ENCODE measurements at regions not wholly inside any gene's neighbourhood (a gene's known extent, or its start where the extent isn't known, plus 50 kb on each side); places are given as distances from the start of the nearest gene placed in this dataset.

DNA sequence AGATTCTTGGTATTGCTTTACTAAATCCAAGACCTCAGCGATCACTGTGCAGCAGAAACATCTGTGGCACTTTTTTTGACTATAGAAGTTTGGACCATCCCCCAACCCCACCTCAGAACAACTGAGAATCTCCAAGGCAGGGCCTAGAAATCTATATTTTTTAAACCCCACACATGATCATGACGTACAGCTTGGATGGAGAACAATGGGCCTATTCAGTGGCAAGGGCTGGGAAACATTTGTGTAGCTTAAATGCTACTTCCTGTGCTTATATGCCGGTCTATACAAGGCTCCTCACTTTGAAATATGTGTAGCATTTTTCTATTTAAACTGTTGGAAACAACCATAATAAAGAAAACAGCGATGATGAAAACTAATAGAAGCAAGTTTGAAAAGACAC lies 55.1 kb upstream of the SPRED1 start:
- BruUV-seq (replicated peaks): no TSS peak
- no peak overlapping the region for H3K4me3 Mint-ChIP-seq (ENCODE audit: low read depth, unreplicated experiment)
- H3K4me1 Mint-ChIP-seq (ENCODE audit: low read depth, unreplicated experiment): no peaks in the 10 kb centered on the region
- TF ChIP-seq, protein P1, sequence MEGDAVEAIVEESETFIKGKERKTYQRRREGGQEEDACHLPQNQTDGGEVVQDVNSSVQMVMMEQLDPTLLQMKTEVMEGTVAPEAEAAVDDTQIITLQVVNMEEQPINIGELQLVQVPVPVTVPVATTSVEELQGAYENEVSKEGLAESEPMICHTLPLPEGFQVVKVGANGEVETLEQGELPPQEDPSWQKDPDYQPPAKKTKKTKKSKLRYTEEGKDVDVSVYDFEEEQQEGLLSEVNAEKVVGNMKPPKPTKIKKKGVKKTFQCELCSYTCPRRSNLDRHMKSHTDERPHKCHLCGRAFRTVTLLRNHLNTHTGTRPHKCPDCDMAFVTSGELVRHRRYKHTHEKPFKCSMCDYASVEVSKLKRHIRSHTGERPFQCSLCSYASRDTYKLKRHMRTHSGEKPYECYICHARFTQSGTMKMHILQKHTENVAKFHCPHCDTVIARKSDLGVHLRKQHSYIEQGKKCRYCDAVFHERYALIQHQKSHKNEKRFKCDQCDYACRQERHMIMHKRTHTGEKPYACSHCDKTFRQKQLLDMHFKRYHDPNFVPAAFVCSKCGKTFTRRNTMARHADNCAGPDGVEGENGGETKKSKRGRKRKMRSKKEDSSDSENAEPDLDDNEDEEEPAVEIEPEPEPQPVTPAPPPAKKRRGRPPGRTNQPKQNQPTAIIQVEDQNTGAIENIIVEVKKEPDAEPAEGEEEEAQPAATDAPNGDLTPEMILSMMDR (IDR thresholded peaks at IDR 0.05; ENCODE audit: unreplicated experiment): no peak
- no peak for DNase-seq
- CTCF ChIA-PET: no interaction called here
- peaks cover 3% of the 10 kb centered on the region for H3K9me3 Mint-ChIP-seq (ENCODE audit: low read depth, unreplicated experiment)
- H3K36me3 Mint-ChIP-seq (ENCODE audit: insufficient read depth, unreplicated experiment): no peaks in the 10 kb centered on the region
- H3K27me3 Mint-ChIP-seq (ENCODE audit: unreplicated experiment): no peaks in the 10 kb centered on the region
- intact Hi-C loops (cut with micrococcal nuclease; ENCODE audit: unreplicated experiment): no loop called here
- no peak overlapping the region for H3K27ac Mint-ChIP-seq (ENCODE audit: unreplicated experiment)

DNA sequence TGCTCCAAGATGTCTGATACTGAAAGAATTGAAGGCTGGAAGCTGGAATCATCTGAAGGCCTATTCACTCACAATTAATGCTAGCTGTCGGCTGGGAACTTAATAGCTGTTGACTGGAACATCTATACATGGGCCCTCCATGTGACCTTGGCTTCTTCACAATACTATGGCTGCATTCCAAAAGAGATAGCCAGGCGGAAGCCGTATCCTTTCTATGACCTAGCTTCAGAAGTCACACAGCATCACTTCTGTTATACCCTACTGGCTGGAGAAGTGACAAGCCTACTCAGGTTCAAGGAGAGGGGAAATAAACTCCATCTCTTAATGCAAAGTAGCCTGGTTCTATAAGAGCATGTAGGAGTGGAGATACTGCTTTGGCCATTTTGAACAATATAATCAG lies 50.9 kb upstream of the SPRED1 start:
- no peak overlapping the region for H3K27ac Mint-ChIP-seq (ENCODE audit: unreplicated experiment)
- intact Hi-C loops (cut with micrococcal nuclease; ENCODE audit: unreplicated experiment): no loop called here
- BruUV-seq (replicated peaks): no TSS peak
- CTCF ChIA-PET: no interaction called here
- no peak for DNase-seq
- H3K4me3 Mint-ChIP-seq (ENCODE audit: low read depth, unreplicated experiment): no peak overlapping the region
- H3K4me1 Mint-ChIP-seq (ENCODE audit: low read depth, unreplicated experiment): no peaks in the 10 kb centered on the region
- H3K9me3 Mint-ChIP-seq (ENCODE audit: low read depth, unreplicated experiment): peaks cover 3% of the 10 kb centered on the region
- H3K27me3 Mint-ChIP-seq (ENCODE audit: unreplicated experiment): no peaks in the 10 kb centered on the region
- TF ChIP-seq, protein P1 (IDR thresholded peaks at IDR 0.05; ENCODE audit: unreplicated experiment): no peak
- no peaks in the 10 kb centered on the region for H3K36me3 Mint-ChIP-seq (ENCODE audit: insufficient read depth, unreplicated experiment)

DNA sequence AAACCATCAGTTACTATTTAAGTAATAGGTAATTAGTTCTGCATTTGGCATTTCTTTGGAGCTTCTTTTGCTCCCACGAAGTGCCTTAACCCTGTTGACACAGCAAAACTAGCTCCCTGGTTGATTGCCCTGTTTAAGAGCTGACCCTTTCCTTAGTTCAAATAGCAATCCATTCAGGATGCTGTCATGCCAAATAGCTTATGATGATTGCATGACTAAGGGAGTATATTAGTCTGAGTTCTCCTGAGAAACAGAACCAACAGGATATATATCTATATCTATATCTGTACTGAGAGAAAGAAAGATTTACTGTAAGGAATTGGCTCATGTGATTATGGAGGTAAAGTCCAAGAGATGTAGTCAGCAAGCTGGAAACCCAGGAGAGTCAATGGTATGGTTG lies 50.3 kb upstream of the SPRED1 start:
- BruUV-seq (replicated peaks): no TSS peak
- Mint-ChIP-seq H3K9me3 (ENCODE audit: low read depth, unreplicated experiment) (peaks cover 3% of the 10 kb centered on the region), H3K36me3 (ENCODE audit: insufficient read depth, unreplicated experiment) (no peaks in the 10 kb centered on the region), H3K4me1 (ENCODE audit: low read depth, unreplicated experiment) (no peaks in the 10 kb centered on the region), H3K27me3 (ENCODE audit: unreplicated experiment) (no peaks in the 10 kb centered on the region), H3K4me3 (ENCODE audit: low read depth, unreplicated experiment) (no peak overlapping the region), H3K27ac (ENCODE audit: unreplicated experiment) (no peak overlapping the region)
- DNase-seq: no peak
- CTCF ChIA-PET: no interaction called here
- TF ChIP-seq, protein P1 (IDR thresholded peaks at IDR 0.05; ENCODE audit: unreplicated experiment): no peak
- intact Hi-C loops (cut with micrococcal nuclease; ENCODE audit: unreplicated experiment): no loop called here

All from Calu3 (cell line).